DND-41 (cell line): ENCODE measurements at regions not wholly inside any gene's neighbourhood (a gene's known extent, or its start where the extent isn't known, plus 50 kb on each side); places are given as distances from the start of the nearest gene placed in this dataset.

Experiments used
- EZH2 ChIP-seq: IDR thresholded peaks from 3 replicates; pipeline ENCODE4 v1.6.1; 2012; ENCODE audit warnings: borderline replicate concordance, low read depth, mild to moderate bottlenecking, moderate library complexity, low read length, inconsistent platforms; ENCODE audit not compliant: severe bottlenecking
- TF ChIP-seq, protein P1 (sequence below): IDR thresholded peaks from 2 replicates; pipeline ENCODE4 v1.5.1; 2012; ENCODE audit warnings: borderline replicate concordance, low read length, moderate library complexity, mild to moderate bottlenecking; ENCODE audit not compliant: poor library complexity, severe bottlenecking; ENCODE audit errors: extremely low read depth

DNA sequence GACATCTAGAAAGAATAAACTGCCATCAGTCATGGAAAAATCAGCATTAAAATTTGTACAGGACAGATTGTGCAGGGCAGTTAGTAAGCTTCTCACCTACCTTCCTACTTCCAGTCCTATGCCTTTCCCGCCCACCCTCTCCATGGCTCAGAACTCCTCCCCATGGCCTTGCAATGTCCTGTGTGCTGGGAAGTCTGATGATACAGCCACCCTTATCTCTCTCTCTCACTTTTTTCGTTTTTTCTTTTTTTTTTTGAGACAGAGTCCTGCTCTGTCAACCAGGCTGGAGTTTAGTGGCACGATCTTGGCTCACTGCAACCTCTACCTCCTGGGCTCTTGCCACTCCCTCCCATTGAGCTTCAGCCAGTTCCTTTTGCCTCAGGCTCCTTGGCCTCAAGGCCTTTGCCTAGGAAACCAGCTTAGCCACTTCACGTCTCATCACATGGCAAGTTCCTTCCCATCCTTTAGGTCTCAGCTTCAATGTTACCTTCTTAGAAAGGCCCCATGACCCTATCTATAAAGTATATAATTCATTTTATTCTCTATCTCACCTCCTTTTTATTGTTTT, 259.7 kb downstream of the NKX6-1 start:
- TF ChIP-seq, protein P1, sequence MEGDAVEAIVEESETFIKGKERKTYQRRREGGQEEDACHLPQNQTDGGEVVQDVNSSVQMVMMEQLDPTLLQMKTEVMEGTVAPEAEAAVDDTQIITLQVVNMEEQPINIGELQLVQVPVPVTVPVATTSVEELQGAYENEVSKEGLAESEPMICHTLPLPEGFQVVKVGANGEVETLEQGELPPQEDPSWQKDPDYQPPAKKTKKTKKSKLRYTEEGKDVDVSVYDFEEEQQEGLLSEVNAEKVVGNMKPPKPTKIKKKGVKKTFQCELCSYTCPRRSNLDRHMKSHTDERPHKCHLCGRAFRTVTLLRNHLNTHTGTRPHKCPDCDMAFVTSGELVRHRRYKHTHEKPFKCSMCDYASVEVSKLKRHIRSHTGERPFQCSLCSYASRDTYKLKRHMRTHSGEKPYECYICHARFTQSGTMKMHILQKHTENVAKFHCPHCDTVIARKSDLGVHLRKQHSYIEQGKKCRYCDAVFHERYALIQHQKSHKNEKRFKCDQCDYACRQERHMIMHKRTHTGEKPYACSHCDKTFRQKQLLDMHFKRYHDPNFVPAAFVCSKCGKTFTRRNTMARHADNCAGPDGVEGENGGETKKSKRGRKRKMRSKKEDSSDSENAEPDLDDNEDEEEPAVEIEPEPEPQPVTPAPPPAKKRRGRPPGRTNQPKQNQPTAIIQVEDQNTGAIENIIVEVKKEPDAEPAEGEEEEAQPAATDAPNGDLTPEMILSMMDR = no peak
- no peak for TF ChIP-seq EZH2
